GM12878 (cell line): ENCODE measurements at regions not wholly inside any gene's neighbourhood (a gene's known extent, or its start where the extent isn't known, plus 50 kb on each side); places are given as distances from the start of the nearest gene placed in this dataset.

ENCODE experiments used
- ATAC-seq: fragments of 200-7000 bp; cut with Tn5 transposase; 3 replicates; pipeline ENCODE4 v1.9.1; 2020; ENCODE audit warnings: mild to moderate bottlenecking, moderate library complexity
- BruUV-seq: library from RNA; stranded (reverse); fragments of 400-500 nt; replicated peaks from 2 replicates; lab custom pipeline; 2021; lab: Mats Ljungman, UMichigan
- CTCF ChIA-PET: fragments of 300-600 bp; sonication (Branson Sonifier 250); formaldehyde crosslinking; extraction: SDS; loops from one replicate; lab custom pipeline; 2021; ENCODE audit warnings: inconsistent platforms; lab: Yijun Ruan, JAX
- POLR2A ChIA-PET: fragments of 350-600 bp; formaldehyde crosslinking; extraction: SDS; loops from one replicate; lab custom pipeline; 2021; ENCODE audit warnings: inconsistent platforms; lab: Charles Lee
- RAD21 ChIA-PET: fragments of 300-600 bp; sonication (Branson Sonifier 250); formaldehyde crosslinking; loops from one replicate; lab custom pipeline; 2023; ENCODE audit warnings: antibody characterized with exemption; ENCODE audit not compliant: unreplicated experiment; lab: Charles Lee
- SMC1A ChIA-PET: fragments of 300-600 bp; sonication (Branson Sonifier 250); formaldehyde crosslinking; loops from one replicate; lab custom pipeline; 2023; ENCODE audit not compliant: unreplicated experiment, uncharacterized antibody; lab: Charles Lee
- DNase-seq: peaks from one replicate; pipeline ENCODE4 v3.0.0-alpha.2; 2011; ENCODE audit warnings: low read depth, low spot score
- FAIRE-seq: peaks from 3 replicates; lab custom pipeline; 2011; peaks lifted over from hg19 to GRCh38; lab: Jason Lieb, UNC
- H2AFZ ChIP-seq: 2 replicates; pipeline ENCODE4 v1.6.0; 2011; ENCODE audit warnings: low read depth, low read length, control low read depth; ENCODE audit not compliant: control insufficient read depth
- H3K27ac ChIP-seq: 2 replicates; pipeline ENCODE4 v1.5.1; 2011; ENCODE audit warnings: control low read depth; ENCODE audit not compliant: control insufficient read depth, insufficient read depth
- H3K27me3 ChIP-seq, 2 experiments: replicated peaks in 1 of 2; 2 replicates each; pipeline versions ENCODE4 v1.6.0 to v1.6.1; 2011; ENCODE audit warnings: low read length in 1 of 2; ENCODE audit not compliant: control insufficient read depth in 2 of 2, insufficient read depth in 2 of 2
- H3K36me3 ChIP-seq, 2 experiments: 2 replicates each; pipeline ENCODE4 v1.5.1; 2011; ENCODE audit warnings: low read length in 1 of 2; ENCODE audit not compliant: control insufficient read depth in 2 of 2, insufficient read depth in 2 of 2
- H3K4me1 ChIP-seq: 2 replicates; pipeline ENCODE4 v1.6.1; 2011; ENCODE audit warnings: mild to moderate bottlenecking, low read length, moderate library complexity, mixed read lengths; ENCODE audit not compliant: control insufficient read depth, insufficient read depth
- H3K4me2 ChIP-seq: 2 replicates; pipeline ENCODE4 v1.6.0; 2011; ENCODE audit warnings: control low read depth; ENCODE audit not compliant: control insufficient read depth, insufficient read depth
- H3K4me3 ChIP-seq: fragments of 200-600 bp; sonication (generic); 2 replicates; pipeline ENCODE4 v1.5.1; 2016
- H3K79me2 ChIP-seq: 2 replicates; pipeline ENCODE4 v1.6.0; 2011; ENCODE audit warnings: low read length; ENCODE audit not compliant: control insufficient read depth, insufficient read depth
- H3K9ac ChIP-seq: 2 replicates; pipeline ENCODE4 v1.8.0; 2011; ENCODE audit warnings: low read length, control low read depth, mixed read lengths; ENCODE audit not compliant: control insufficient read depth, insufficient read depth
- H3K9me3 ChIP-seq: replicated peaks from 3 replicates; pipeline ENCODE4 v1.5.1; 2011; ENCODE audit warnings: mild to moderate bottlenecking, low read length; ENCODE audit not compliant: control insufficient read depth, insufficient read depth
- H4K20me1 ChIP-seq: 2 replicates; pipeline ENCODE4 v1.6.0; 2011; ENCODE audit not compliant: control insufficient read depth, insufficient read depth
- CREB1 ChIP-seq: IDR thresholded peaks from 2 replicates; pipeline ENCODE4 v1.6.1; 2012; ENCODE audit warnings: low read depth, mild to moderate bottlenecking, inconsistent platforms
- E2F8 ChIP-seq: fragments of 450-650 bp; IDR thresholded peaks from 2 replicates; pipeline ENCODE4 v1.6.1; 2018; ENCODE audit warnings: mild to moderate bottlenecking, low read depth, moderate library complexity; ENCODE audit not compliant: partially characterized antibody
- EED ChIP-seq: sonication (generic); IDR thresholded peaks from 2 replicates; pipeline ENCODE4 v1.6.1; 2016; ENCODE audit warnings: antibody characterized with exemption, low read depth
- HDGF ChIP-seq: fragments of 450-650 bp; IDR thresholded peaks from 2 replicates; pipeline ENCODE4 v1.6.1; 2016; ENCODE audit warnings: antibody characterized with exemption
- IRF5 ChIP-seq: fragments of 450-650 bp; IDR thresholded peaks from 2 replicates; pipeline ENCODE4 v1.6.1; 2017; ENCODE audit warnings: borderline replicate concordance
- KLF5 ChIP-seq: fragments of 450-650 bp; IDR thresholded peaks from 2 replicates; pipeline ENCODE4 v1.6.1; 2014; ENCODE audit warnings: mild to moderate bottlenecking; ENCODE audit not compliant: partially characterized antibody
- NFXL1 ChIP-seq: fragments of 450-650 bp; IDR thresholded peaks from 2 replicates; pipeline ENCODE4 v1.6.1; 2017; ENCODE audit warnings: antibody characterized with exemption, mild to moderate bottlenecking, borderline replicate concordance
- PML ChIP-seq: IDR thresholded peaks from 2 replicates; pipeline ENCODE4 v1.6.1; 2012; ENCODE audit warnings: low read length, inconsistent platforms
- RFX5 ChIP-seq: IDR thresholded peaks from 2 replicates; pipeline ENCODE4 v1.6.1; 2011; ENCODE audit warnings: low read depth, low read length, improper control_type of control experiment
- SMARCA5 ChIP-seq: fragments of 450-650 bp; IDR thresholded peaks from 2 replicates; pipeline ENCODE4 v1.6.1; 2017; ENCODE audit warnings: mild to moderate bottlenecking
- SMC3 ChIP-seq: IDR thresholded peaks from 2 replicates; pipeline ENCODE4 v1.6.1; 2011; ENCODE audit warnings: low read length, improper control_type of control experiment, borderline replicate concordance
- ZNF274 ChIP-seq: IDR thresholded peaks from one replicate; pipeline ENCODE4 v1.8.0; 2011; ENCODE audit not compliant: insufficient read length, insufficient read depth
- WGBS: methylation state at CpG from one replicate; pipeline ENCODE4 v1.1.6; 2016; ENCODE audit warnings: low lambda C conversion rate; ENCODE audit not compliant: insufficient replicate concordance, insufficient coverage; ENCODE audit errors: missing lambda C conversion rate; 5-methylcytosine and 5-hydroxymethylcytosine counted together
- in situ Hi-C: fragments of 300-500 bp; cut with MboI; formaldehyde crosslinking; loops from 9 replicates; pipeline ENCODE4 v1.14.3; 2018; ENCODE audit warnings: mixed read lengths
- intact Hi-C: fragments of 100-400 bp; cut with micrococcal nuclease; formaldehyde crosslinking; loops from one replicate; pipeline ENCODE4 v1.14.2; 2022; ENCODE audit not compliant: unreplicated experiment
- TF ChIP-seq, protein P1 (sequence below): IDR thresholded peaks from 2 replicates; pipeline ENCODE4 v1.6.1; 2011; ENCODE audit warnings: low read depth, mild to moderate bottlenecking, low read length, moderate library complexity, borderline replicate concordance; ENCODE audit errors: extremely low read depth

- Histone ChIP-seq H3K27me3 (no peaks in the 10 kb centered on the region), H3K4me1 (no peaks in the 10 kb centered on the region), H3K36me3 (no peaks in the 10 kb centered on the region), H4K20me1 (no peaks in the 10 kb centered on the region), H3K9me3 (no peaks in the 10 kb centered on the region), H3K79me2 (no peaks in the 10 kb centered on the region), H3K27ac (no peak overlapping the region), H3K4me2 (no peak overlapping the region), H3K9ac (no peak overlapping the region), H2AFZ (no peak overlapping the region), H3K4me3 (no peak overlapping the region)
- in situ Hi-C loops (no loop called here), intact Hi-C loops (no loop called here)
- no peak for DNase-seq
- ATAC-seq = no peak
- ChIA-PET POLR2A (no interaction called here), CTCF (no interaction called here), SMC1A (interaction anchor here (0.6 kb wide), 1 partner anchor 151 kb away, joined by 3 read pairs; no protein-coding TSS in a partner anchor), RAD21 (no interaction called here)
- TF ChIP-seq PML (no peak), HDGF (no peak), ZNF274 (no peak), KLF5 (no peak), IRF5 (no peak)
- WGBS = 0% methylated on average over 2 of the region's 2 CpGs
- BruUV-seq = no TSS peak
- FAIRE-seq = no peak
Observed at GRCh38 chr15:39226169-39226937, 354.5 kb upstream of the THBS1 start.

- in situ Hi-C loops = no loop called here
- ChIA-PET SMC1A (interaction anchor here (0.6 kb wide), 1 partner anchor 150 kb away, joined by 3 read pairs; no protein-coding TSS in a partner anchor), RAD21 (no interaction called here), CTCF (no interaction called here), POLR2A (no interaction called here)
- no peak overlapping the region for H2AFZ ChIP-seq
- H3K9me3 ChIP-seq = no peaks in the 10 kb centered on the region
- no peaks in the 10 kb centered on the region for H3K4me1 ChIP-seq
- no peak overlapping the region for H3K9ac ChIP-seq
- FAIRE-seq = no peak
- H4K20me1 ChIP-seq = no peaks in the 10 kb centered on the region
- TF ChIP-seq E2F8 (no peak), SMARCA5 (no peak), NFXL1 (no peak), EED (no peak), SMC3 (no peak), RFX5 (no peak), CREB1 (no peak)
- TF ChIP-seq, protein P1, sequence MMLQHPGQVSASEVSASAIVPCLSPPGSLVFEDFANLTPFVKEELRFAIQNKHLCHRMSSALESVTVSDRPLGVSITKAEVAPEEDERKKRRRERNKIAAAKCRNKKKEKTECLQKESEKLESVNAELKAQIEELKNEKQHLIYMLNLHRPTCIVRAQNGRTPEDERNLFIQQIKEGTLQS = no peak
- no peak overlapping the region for H3K4me2 ChIP-seq
- no peak overlapping the region for H3K4me3 ChIP-seq
- WGBS = 25% methylated on average over 1 of the region's 1 CpG
- H3K36me3 ChIP-seq = no peaks in the 10 kb centered on the region
- DNase-seq = no peak
- intact Hi-C loops = no loop called here
- H3K27ac ChIP-seq = no peak overlapping the region
- ATAC-seq = no peak
- H3K79me2 ChIP-seq = no peaks in the 10 kb centered on the region
- BruUV-seq = no TSS peak
- H3K27me3 ChIP-seq = no peaks in the 10 kb centered on the region
Observed at GRCh38 chr15:39227001-39227400, 353.9 kb upstream of the THBS1 start.
